IPS-18c (cell line): ENCODE measurements at regions not wholly inside any gene's neighbourhood (a gene's known extent, or its start where the extent isn't known, plus 50 kb on each side); places are given as distances from the start of the nearest gene placed in this dataset.

Experiments used
- H3K4me3 ChIP-seq: 2 replicates; pipeline ENCODE4 v1.7.0; 2013; ENCODE audit warnings: low read depth, mild to moderate bottlenecking, low read length, moderate library complexity; ENCODE audit not compliant: insufficient read depth
- H3K9me3 ChIP-seq: one replicate; pipeline ENCODE4 v1.6.1; 2013; ENCODE audit warnings: mild to moderate bottlenecking, low read length, moderate library complexity; ENCODE audit not compliant: control insufficient read depth, insufficient read depth

GRCh38 chr3:24623657-24624056 lies 129.0 kb upstream of the THRB start:
- Histone ChIP-seq H3K4me3 (no peak overlapping the region), H3K9me3 (no peaks in the 10 kb centered on the region)

- Histone ChIP-seq H3K9me3 (no peaks in the 10 kb centered on the region), H3K4me3 (no peak overlapping the region)
These were observed 130.5 kb upstream of the THRB start for GRCh38 chr3:24624938-24625681.

- no peaks in the 10 kb centered on the region for H3K9me3 ChIP-seq
- H3K4me3 ChIP-seq = no peak overlapping the region
These were observed 134.0 kb upstream of the THRB start for GRCh38 chr3:24628523-24629258.

GRCh38 chr3:24631481-24631880 lies 136.8 kb upstream of the THRB start:
- H3K9me3 ChIP-seq = no peaks in the 10 kb centered on the region
- H3K4me3 ChIP-seq = no peak overlapping the region

GRCh38 chr3:24639061-24639460 lies 144.4 kb upstream of the THRB start:
- no peaks in the 10 kb centered on the region for H3K9me3 ChIP-seq
- no peak overlapping the region for H3K4me3 ChIP-seq

GRCh38 chr3:24639481-24640329 lies 145.1 kb upstream of the THRB start:
- no peak overlapping the region for H3K4me3 ChIP-seq
- H3K9me3 ChIP-seq = no peaks in the 10 kb centered on the region

GRCh38 chr3:24640330-24640877 lies 145.8 kb upstream of the THRB start:
- no peak overlapping the region for H3K4me3 ChIP-seq
- no peaks in the 10 kb centered on the region for H3K9me3 ChIP-seq

- Histone ChIP-seq H3K9me3 (no peaks in the 10 kb centered on the region), H3K4me3 (no peak overlapping the region)
These were observed 147.0 kb upstream of the THRB start for GRCh38 chr3:24641628-24642027.

GRCh38 chr3:24645047-24645446 lies 150.4 kb upstream of the THRB start:
- no peak overlapping the region for H3K4me3 ChIP-seq
- no peaks in the 10 kb centered on the region for H3K9me3 ChIP-seq

- H3K9me3 ChIP-seq = no peaks in the 10 kb centered on the region
These were observed 152.1 kb upstream of the THRB start for GRCh38 chr3:24646790-24647189.

GRCh38 chr3:24648063-24648462 lies 153.4 kb upstream of the THRB start:
- H3K4me3 ChIP-seq = no peak overlapping the region

More at GRCh38 chr3:24646790-24647189, 152.1 kb upstream of the THRB start:
- no peak overlapping the region for H3K4me3 ChIP-seq

GRCh38 chr3:24650839-24651238 lies 156.2 kb upstream of the THRB start:
- Histone ChIP-seq H3K4me3 (no peak overlapping the region), H3K9me3 (no peaks in the 10 kb centered on the region)

More at GRCh38 chr3:24648063-24648462, 153.4 kb upstream of the THRB start:
- H3K9me3 ChIP-seq = no peaks in the 10 kb centered on the region

GRCh38 chr3:24657870-24658510 lies 163.3 kb upstream of the THRB start:
- Histone ChIP-seq H3K9me3 (no peaks in the 10 kb centered on the region), H3K4me3 (no peak overlapping the region)

GRCh38 chr3:24661175-24661584 lies 166.5 kb upstream of the THRB start:
- H3K9me3 ChIP-seq = no peaks in the 10 kb centered on the region
- no peak overlapping the region for H3K4me3 ChIP-seq

GRCh38 chr3:24662449-24663345 lies 168.0 kb upstream of the THRB start:
- H3K4me3 ChIP-seq = no peak overlapping the region
- no peaks in the 10 kb centered on the region for H3K9me3 ChIP-seq

GRCh38 chr3:24663406-24663805 lies 168.8 kb upstream of the THRB start:
- Histone ChIP-seq H3K9me3 (no peaks in the 10 kb centered on the region), H3K4me3 (no peak overlapping the region)
